ENCODE measurements at regions not wholly inside any gene's neighbourhood (a gene's known extent, or its start where the extent isn't known, plus 50 kb on each side); places are given as distances from the start of the nearest gene placed in this dataset.
"Not testable (repeated sequence)": the region's sequence is repeated elsewhere in the genome, so short reads cannot be mapped to it uniquely, and the experiment has no call there.

GRCh38 chr5:126004636-126005035, 418.6 kb upstream of the GRAMD2B start:
- Mint-ChIP-seq H3K36me3 (ENCODE audit: low read depth) (peaks cover 3% of the 10 kb centered on the region), H3K9me3 (no peaks in the 10 kb centered on the region), H3K27me3 (ENCODE audit: insufficient read depth) (no peaks in the 10 kb centered on the region), H3K4me1 (peaks cover 23% of the 10 kb centered on the region), H3K27ac (no peak overlapping the region), H3K4me3 (no peak overlapping the region)
- Histone ChIP-seq H3K36me3 (ENCODE audit: control insufficient read depth, insufficient read depth, low read length) (no peaks in the 10 kb centered on the region), H3K27me3 (ENCODE audit: control insufficient read depth, insufficient read depth, low read length, poor library complexity, severe bottlenecking) (no peaks in the 10 kb centered on the region), H3K9me3 (ENCODE audit: control insufficient read depth, low read length) (no peaks in the 10 kb centered on the region), H3K9ac (ENCODE audit: extremely low read depth, low read length, poor library complexity, severe bottlenecking) (no peak overlapping the region), H3K4me1 (ENCODE audit: control insufficient read depth, insufficient read depth, low read length) (peaks cover 15% of the 10 kb centered on the region), H3K27ac (ENCODE audit: low read depth, low read length) (no peak overlapping the region), H3K4me3 (ENCODE audit: low read length) (peak overlapping the region; percentile 3)
- no peak for TF ChIP-seq CTCF (conservative IDR thresholded peaks at IDR 0.05)
- no peak for DNase-seq
- WGBS, 2 experiments (ENCODE audit: insufficient coverage in 1 of 2, insufficient read length in 1 of 2) = 97 to 100% methylated on average over 1 to 2 of the region's 2 CpGs

GRCh38 chr5:126007841-126008240, 415.4 kb upstream of the GRAMD2B start:
- no peaks in the 10 kb centered on the region for H3K36me3 ChIP-seq (ENCODE audit: control insufficient read depth, insufficient read depth, low read length)
- no peak overlapping the region for H3K4me3 Mint-ChIP-seq
- no peaks in the 10 kb centered on the region for H3K27me3 Mint-ChIP-seq (ENCODE audit: insufficient read depth)
- WGBS, 2 experiments (ENCODE audit: insufficient coverage in 1 of 2, insufficient read length in 1 of 2) = 100% methylated on average over 1 of the region's 1 CpG; no CpG with 5 or more reads in 1 of the 2 experiments
- no peak overlapping the region for H3K27ac ChIP-seq (ENCODE audit: low read depth, low read length)
- no peak for DNase-seq
- H3K9ac ChIP-seq (ENCODE audit: extremely low read depth, low read length, poor library complexity, severe bottlenecking) = no peak overlapping the region
- no peak overlapping the region for H3K4me3 ChIP-seq (ENCODE audit: low read length)
- no peaks in the 10 kb centered on the region for H3K27me3 ChIP-seq (ENCODE audit: control insufficient read depth, insufficient read depth, low read length, poor library complexity, severe bottlenecking)
- H3K9me3 ChIP-seq (ENCODE audit: control insufficient read depth, low read length) = no peaks in the 10 kb centered on the region
- no peaks in the 10 kb centered on the region for H3K9me3 Mint-ChIP-seq
- H3K4me1 ChIP-seq (ENCODE audit: control insufficient read depth, insufficient read depth, low read length) = peaks cover 6% of the 10 kb centered on the region
- peaks cover 3% of the 10 kb centered on the region for H3K36me3 Mint-ChIP-seq (ENCODE audit: low read depth)
- no peak for TF ChIP-seq CTCF (conservative IDR thresholded peaks at IDR 0.05)
- H3K4me1 Mint-ChIP-seq = peaks cover 19% of the 10 kb centered on the region
- H3K27ac Mint-ChIP-seq = no peak overlapping the region

GRCh38 chr5:126009566-126009965, 413.6 kb upstream of the GRAMD2B start:
- Mint-ChIP-seq H3K4me3 (no peak overlapping the region), H3K4me1 (peaks cover 28% of the 10 kb centered on the region), H3K9me3 (no peaks in the 10 kb centered on the region), H3K36me3 (ENCODE audit: low read depth) (peaks cover 3% of the 10 kb centered on the region), H3K27me3 (ENCODE audit: insufficient read depth) (no peaks in the 10 kb centered on the region), H3K27ac (no peak overlapping the region)
- H3K27ac ChIP-seq (ENCODE audit: low read depth, low read length) = no peak overlapping the region
- no peak overlapping the region for H3K9ac ChIP-seq (ENCODE audit: extremely low read depth, low read length, poor library complexity, severe bottlenecking)
- H3K4me3 ChIP-seq (ENCODE audit: low read length) = peak overlapping the region; percentile 51
- H3K27me3 ChIP-seq (ENCODE audit: control insufficient read depth, insufficient read depth, low read length, poor library complexity, severe bottlenecking) = no peaks in the 10 kb centered on the region
- no peak for TF ChIP-seq CTCF (conservative IDR thresholded peaks at IDR 0.05)
- no peaks in the 10 kb centered on the region for H3K36me3 ChIP-seq (ENCODE audit: control insufficient read depth, insufficient read depth, low read length)
- no peaks in the 10 kb centered on the region for H3K9me3 ChIP-seq (ENCODE audit: control insufficient read depth, low read length)
- DNase-seq = no peak
- H3K4me1 ChIP-seq (ENCODE audit: control insufficient read depth, insufficient read depth, low read length) = peaks cover 2% of the 10 kb centered on the region
- 54 to 64% methylated on average over 4 to 5 of the region's 5 CpGs for WGBS, 2 experiments (ENCODE audit: insufficient coverage in 1 of 2, insufficient read length in 1 of 2)

DNA sequence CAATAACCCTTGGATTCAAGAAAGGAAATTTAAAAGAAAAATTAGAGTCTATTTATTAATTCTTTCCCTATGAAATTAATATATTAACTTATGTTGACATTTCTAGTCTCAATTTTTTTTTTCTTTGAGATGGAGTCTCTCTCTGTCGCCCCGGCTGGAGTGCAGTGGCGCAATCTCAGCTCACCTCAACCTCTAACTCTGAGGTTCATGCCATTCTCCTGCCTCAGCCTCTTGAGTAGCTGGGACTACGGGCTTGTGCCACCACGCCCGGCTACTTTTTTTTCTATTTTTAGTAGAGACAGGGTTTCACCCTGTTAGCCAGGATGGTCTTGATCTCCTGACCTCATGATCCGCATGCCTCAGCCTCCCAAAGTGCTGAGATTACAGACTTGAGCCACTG, 411.7 kb upstream of the GRAMD2B start:
- not testable (repeated sequence) for H3K9me3 ChIP-seq (ENCODE audit: control insufficient read depth, low read length); H3K27me3 ChIP-seq (ENCODE audit: control insufficient read depth, insufficient read depth, low read length, poor library complexity, severe bottlenecking); H3K27ac ChIP-seq (ENCODE audit: low read depth, low read length); H3K4me1 ChIP-seq (ENCODE audit: control insufficient read depth, insufficient read depth, low read length); H3K36me3 ChIP-seq (ENCODE audit: control insufficient read depth, insufficient read depth, low read length); H3K9ac ChIP-seq (ENCODE audit: extremely low read depth, low read length, poor library complexity, severe bottlenecking); H3K27ac Mint-ChIP-seq; H3K27me3 Mint-ChIP-seq (ENCODE audit: insufficient read depth); H3K36me3 Mint-ChIP-seq (ENCODE audit: low read depth); DNase-seq; H3K4me3 ChIP-seq (ENCODE audit: low read length); H3K9me3 Mint-ChIP-seq; H3K4me3 Mint-ChIP-seq
- peaks cover 41% of the 10 kb centered on the region for H3K4me1 Mint-ChIP-seq
- WGBS, 2 experiments (ENCODE audit: insufficient coverage in 1 of 2, insufficient read length in 1 of 2) = 94 to 96% methylated on average over 6 to 7 of the region's 7 CpGs
